ENCODE measurements at regions not wholly inside any gene's neighbourhood (a gene's known extent, or its start where the extent isn't known, plus 50 kb on each side); places are given as distances from the start of the nearest gene placed in this dataset.

DNA sequence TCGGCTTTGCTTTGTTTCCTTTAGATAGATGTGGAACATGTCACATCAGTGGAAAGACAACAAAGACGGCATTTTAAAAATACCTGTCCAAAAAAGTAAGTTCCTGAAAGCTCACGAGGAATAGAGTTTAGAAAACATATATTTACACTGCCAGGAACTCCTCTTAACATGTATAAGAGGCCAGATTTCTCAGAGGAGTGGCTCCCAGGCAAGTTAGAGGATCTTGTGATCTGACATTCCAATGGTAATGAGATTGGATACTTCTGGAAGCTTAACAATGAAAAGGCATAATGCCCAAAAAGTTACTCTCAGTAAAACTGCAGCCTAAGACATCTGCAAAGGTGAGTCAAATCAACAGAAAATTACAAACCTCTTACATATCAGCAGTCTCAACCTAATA is 77.1 kb downstream of the CYRIA start:
- no peak for ATAC-seq
- no peak for TF ChIP-seq CSDC2 (CRISPR knock-in tag; IDR thresholded peaks at IDR 0.05)
- TF ChIP-seq ESRRG (CRISPR knock-in tag; IDR thresholded peaks at IDR 0.05): no peak
- no peak for TF ChIP-seq ZNF8 (CRISPR knock-in tag; IDR thresholded peaks at IDR 0.05)
- no peak for TF ChIP-seq ARNTL (CRISPR knock-in tag; IDR thresholded peaks at IDR 0.05; ENCODE audit: borderline replicate concordance, low read depth)
- TF ChIP-seq PPARA (CRISPR knock-in tag; IDR thresholded peaks at IDR 0.05; ENCODE audit: borderline replicate concordance): no peak
- no peak for TF ChIP-seq GLIS3 (CRISPR knock-in tag; IDR thresholded peaks at IDR 0.05)
- no peak for TF ChIP-seq ZC3H10 (CRISPR knock-in tag; IDR thresholded peaks at IDR 0.05)
- no peak for TF ChIP-seq ZNF565 (CRISPR knock-in tag; conservative IDR thresholded peaks at IDR 0.05; ENCODE audit: low read depth)
- TF ChIP-seq OSR1 (CRISPR knock-in tag; IDR thresholded peaks at IDR 0.05): no peak
- TF ChIP-seq, protein P1, sequence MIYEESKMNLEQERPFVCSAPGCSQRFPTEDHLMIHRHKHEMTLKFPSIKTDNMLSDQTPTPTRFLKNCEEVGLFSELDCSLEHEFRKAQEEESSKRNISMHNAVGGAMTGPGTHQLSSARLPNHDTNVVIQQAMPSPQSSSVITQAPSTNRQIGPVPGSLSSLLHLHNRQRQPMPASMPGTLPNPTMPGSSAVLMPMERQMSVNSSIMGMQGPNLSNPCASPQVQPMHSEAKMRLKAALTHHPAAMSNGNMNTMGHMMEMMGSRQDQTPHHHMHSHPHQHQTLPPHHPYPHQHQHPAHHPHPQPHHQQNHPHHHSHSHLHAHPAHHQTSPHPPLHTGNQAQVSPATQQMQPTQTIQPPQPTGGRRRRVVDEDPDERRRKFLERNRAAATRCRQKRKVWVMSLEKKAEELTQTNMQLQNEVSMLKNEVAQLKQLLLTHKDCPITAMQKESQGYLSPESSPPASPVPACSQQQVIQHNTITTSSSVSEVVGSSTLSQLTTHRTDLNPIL (CRISPR knock-in tag; IDR thresholded peaks at IDR 0.05; ENCODE audit: low read depth): no peak
- TF ChIP-seq, protein P2, sequence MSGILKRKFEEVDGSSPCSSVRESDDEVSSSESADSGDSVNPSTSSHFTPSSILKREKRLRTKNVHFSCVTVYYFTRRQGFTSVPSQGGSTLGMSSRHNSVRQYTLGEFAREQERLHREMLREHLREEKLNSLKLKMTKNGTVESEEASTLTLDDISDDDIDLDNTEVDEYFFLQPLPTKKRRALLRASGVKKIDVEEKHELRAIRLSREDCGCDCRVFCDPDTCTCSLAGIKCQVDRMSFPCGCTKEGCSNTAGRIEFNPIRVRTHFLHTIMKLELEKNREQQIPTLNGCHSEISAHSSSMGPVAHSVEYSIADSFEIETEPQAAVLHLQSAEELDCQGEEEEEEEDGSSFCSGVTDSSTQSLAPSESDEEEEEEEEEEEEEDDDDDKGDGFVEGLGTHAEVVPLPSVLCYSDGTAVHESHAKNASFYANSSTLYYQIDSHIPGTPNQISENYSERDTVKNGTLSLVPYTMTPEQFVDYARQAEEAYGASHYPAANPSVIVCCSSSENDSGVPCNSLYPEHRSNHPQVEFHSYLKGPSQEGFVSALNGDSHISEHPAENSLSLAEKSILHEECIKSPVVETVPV (CRISPR knock-in tag; IDR thresholded peaks at IDR 0.05): no peak
- TF ChIP-seq, protein P3, sequence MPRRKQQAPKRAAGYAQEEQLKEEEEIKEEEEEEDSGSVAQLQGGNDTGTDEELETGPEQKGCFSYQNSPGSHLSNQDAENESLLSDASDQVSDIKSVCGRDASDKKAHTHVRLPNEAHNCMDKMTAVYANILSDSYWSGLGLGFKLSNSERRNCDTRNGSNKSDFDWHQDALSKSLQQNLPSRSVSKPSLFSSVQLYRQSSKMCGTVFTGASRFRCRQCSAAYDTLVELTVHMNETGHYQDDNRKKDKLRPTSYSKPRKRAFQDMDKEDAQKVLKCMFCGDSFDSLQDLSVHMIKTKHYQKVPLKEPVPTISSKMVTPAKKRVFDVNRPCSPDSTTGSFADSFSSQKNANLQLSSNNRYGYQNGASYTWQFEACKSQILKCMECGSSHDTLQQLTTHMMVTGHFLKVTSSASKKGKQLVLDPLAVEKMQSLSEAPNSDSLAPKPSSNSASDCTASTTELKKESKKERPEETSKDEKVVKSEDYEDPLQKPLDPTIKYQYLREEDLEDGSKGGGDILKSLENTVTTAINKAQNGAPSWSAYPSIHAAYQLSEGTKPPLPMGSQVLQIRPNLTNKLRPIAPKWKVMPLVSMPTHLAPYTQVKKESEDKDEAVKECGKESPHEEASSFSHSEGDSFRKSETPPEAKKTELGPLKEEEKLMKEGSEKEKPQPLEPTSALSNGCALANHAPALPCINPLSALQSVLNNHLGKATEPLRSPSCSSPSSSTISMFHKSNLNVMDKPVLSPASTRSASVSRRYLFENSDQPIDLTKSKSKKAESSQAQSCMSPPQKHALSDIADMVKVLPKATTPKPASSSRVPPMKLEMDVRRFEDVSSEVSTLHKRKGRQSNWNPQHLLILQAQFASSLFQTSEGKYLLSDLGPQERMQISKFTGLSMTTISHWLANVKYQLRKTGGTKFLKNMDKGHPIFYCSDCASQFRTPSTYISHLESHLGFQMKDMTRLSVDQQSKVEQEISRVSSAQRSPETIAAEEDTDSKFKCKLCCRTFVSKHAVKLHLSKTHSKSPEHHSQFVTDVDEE (CRISPR knock-in tag; IDR thresholded peaks at IDR 0.05): no peak
- TF ChIP-seq, protein P4, sequence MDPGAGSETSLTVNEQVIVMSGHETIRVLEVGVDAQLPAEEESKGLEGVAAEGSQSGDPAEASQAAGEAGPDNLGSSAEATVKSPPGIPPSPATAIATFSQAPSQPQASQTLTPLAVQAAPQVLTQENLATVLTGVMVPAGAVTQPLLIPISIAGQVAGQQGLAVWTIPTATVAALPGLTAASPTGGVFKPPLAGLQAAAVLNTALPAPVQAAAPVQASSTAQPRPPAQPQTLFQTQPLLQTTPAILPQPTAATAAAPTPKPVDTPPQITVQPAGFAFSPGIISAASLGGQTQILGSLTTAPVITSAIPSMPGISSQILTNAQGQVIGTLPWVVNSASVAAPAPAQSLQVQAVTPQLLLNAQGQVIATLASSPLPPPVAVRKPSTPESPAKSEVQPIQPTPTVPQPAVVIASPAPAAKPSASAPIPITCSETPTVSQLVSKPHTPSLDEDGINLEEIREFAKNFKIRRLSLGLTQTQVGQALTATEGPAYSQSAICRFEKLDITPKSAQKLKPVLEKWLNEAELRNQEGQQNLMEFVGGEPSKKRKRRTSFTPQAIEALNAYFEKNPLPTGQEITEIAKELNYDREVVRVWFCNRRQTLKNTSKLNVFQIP (CRISPR knock-in tag; IDR thresholded peaks at IDR 0.05; ENCODE audit: borderline replicate concordance, low read depth): no peak
- no peak for TF ChIP-seq RARB (CRISPR knock-in tag; IDR thresholded peaks at IDR 0.05)
- TF ChIP-seq ISL1 (CRISPR knock-in tag; IDR thresholded peaks at IDR 0.05): no peak
- TF ChIP-seq SNAI2 (CRISPR knock-in tag; IDR thresholded peaks at IDR 0.05): no peak

DNA sequence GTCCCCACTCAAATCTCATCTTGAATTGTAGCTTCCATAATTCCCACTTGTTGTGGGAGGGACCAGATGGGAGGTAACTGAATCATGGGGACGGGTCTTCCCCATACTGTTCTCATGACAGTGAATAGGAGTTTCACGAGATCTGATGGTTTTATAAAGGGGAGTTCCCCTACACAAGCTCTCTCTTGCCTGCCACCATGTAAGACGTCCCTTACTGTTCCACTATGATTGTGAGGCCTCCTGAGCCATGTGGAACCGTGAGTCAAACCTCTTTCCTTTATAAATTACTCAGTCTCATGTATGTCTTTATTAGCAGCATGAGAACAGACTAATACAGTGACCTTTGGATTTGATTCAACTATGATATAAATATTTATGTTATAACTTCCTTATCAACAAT is 78.0 kb downstream of the CYRIA start:
- no peak for ATAC-seq
- TF ChIP-seq ZC3H10 (CRISPR knock-in tag; IDR thresholded peaks at IDR 0.05) (no peak), ZNF8 (CRISPR knock-in tag; IDR thresholded peaks at IDR 0.05) (no peak), PPARA (CRISPR knock-in tag; IDR thresholded peaks at IDR 0.05; ENCODE audit: borderline replicate concordance) (no peak), CSDC2 (CRISPR knock-in tag; IDR thresholded peaks at IDR 0.05) (no peak), BACH2 (CRISPR knock-in tag; IDR thresholded peaks at IDR 0.05; ENCODE audit: borderline replicate concordance) (no peak), ESRRG (CRISPR knock-in tag; IDR thresholded peaks at IDR 0.05) (no peak), OSR1 (CRISPR knock-in tag; IDR thresholded peaks at IDR 0.05) (no peak), GLIS3 (CRISPR knock-in tag; IDR thresholded peaks at IDR 0.05) (no peak), RARB (CRISPR knock-in tag; IDR thresholded peaks at IDR 0.05) (no peak)
- TF ChIP-seq, protein P3 (CRISPR knock-in tag; IDR thresholded peaks at IDR 0.05): no peak
- TF ChIP-seq, protein P5, sequence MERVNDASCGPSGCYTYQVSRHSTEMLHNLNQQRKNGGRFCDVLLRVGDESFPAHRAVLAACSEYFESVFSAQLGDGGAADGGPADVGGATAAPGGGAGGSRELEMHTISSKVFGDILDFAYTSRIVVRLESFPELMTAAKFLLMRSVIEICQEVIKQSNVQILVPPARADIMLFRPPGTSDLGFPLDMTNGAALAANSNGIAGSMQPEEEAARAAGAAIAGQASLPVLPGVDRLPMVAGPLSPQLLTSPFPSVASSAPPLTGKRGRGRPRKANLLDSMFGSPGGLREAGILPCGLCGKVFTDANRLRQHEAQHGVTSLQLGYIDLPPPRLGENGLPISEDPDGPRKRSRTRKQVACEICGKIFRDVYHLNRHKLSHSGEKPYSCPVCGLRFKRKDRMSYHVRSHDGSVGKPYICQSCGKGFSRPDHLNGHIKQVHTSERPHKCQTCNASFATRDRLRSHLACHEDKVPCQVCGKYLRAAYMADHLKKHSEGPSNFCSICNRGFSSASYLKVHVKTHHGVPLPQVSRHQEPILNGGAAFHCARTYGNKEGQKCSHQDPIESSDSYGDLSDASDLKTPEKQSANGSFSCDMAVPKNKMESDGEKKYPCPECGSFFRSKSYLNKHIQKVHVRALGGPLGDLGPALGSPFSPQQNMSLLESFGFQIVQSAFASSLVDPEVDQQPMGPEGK (CRISPR knock-in tag; IDR thresholded peaks at IDR 0.05; ENCODE audit: borderline replicate concordance): no peak
